Right lobe of liver (tissue), 6 donors: ENCODE measurements at regions not wholly inside any gene's neighbourhood (a gene's known extent, or its start where the extent isn't known, plus 50 kb on each side); places are given as distances from the start of the nearest gene placed in this dataset.
A peak's percentile ranks its signal among the peaks of the same experiment; 100 is the strongest.

Experiments
- ATAC-seq, 4 donors: fragments of 200-7000 bp; cut with Tn5 transposase; one replicate each; pipeline ENCODE4 v1.9.1; 2020; ENCODE audit warnings: mild to moderate bottlenecking in 4 of 4, moderate library complexity in 4 of 4
- DNase-seq, 3 donors: peaks; one replicate each; pipeline ENCODE4 v3.0.0-alpha.2; 2020
- H3K27ac ChIP-seq, 3 donors: fragments of 200-600 bp; one replicate each; pipeline ENCODE4 v1.8.0; 2022
- H3K27me3 ChIP-seq, 2 donors: fragments of 200-600 bp; one replicate each; pipeline ENCODE4 v1.8.0; 2022
- H3K36me3 ChIP-seq, 4 donors: fragments of 200-600 bp; sonication (generic) in 1 of 4; one replicate each; pipeline versions ENCODE4 v1.5.1 to v1.8.0; 2017 to 2022; ENCODE audit warnings: control low read depth in 1 of 4
- H3K4me1 ChIP-seq, 4 donors: fragments of 200-600 bp; sonication (generic) in 1 of 4; one replicate each; pipeline versions ENCODE4 v1.5.1 to v1.8.0; 2017 to 2022; ENCODE audit warnings: control low read depth in 1 of 4
- H3K4me3 ChIP-seq, 3 donors: fragments of 200-600 bp; one replicate each; pipeline ENCODE4 v1.8.0; 2022
- H3K9me3 ChIP-seq, 4 donors: fragments of 200-600 bp; sonication (generic) in 1 of 4; one replicate each; pipeline versions ENCODE4 v1.5.1 to v1.8.0; 2017 to 2022; ENCODE audit warnings: control low read depth in 1 of 4
- CTCF ChIP-seq, 4 donors: fragments of 200-600 bp in 3 of 4; fragments of 450-650 bp in 1 of 4; IDR thresholded peaks; one replicate each; pipeline versions ENCODE4 v1.5.1 to v1.8.0; 2016 to 2022; ENCODE audit warnings: antibody characterized with exemption in 4 of 4, mild to moderate bottlenecking in 2 of 4
- POLR2A ChIP-seq: fragments of 450-650 bp; IDR thresholded peaks from one replicate; pipeline ENCODE4 v1.6.1; 2017; ENCODE audit warnings: antibody characterized with exemption, mild to moderate bottlenecking
- WGBS: methylation state at CpG from one replicate; pipeline ENCODE4 v1.1.6; 2018; ENCODE audit warnings: low coverage, low lambda C conversion rate; ENCODE audit not compliant: insufficient coverage; ENCODE audit errors: missing lambda C conversion rate; 5-methylcytosine and 5-hydroxymethylcytosine counted together
- intact Hi-C, 2 donors: fragments of 100-400 bp; cut with DNase I; formaldehyde crosslinking; loops; one replicate each; pipeline versions ENCODE4 v1.11.2 to v1.14.1; 2022
- donor health status: DM: no; HTN: yes; CAD: no.
- donor health status: DM: no; HTN: no; CAD: no.
- donor health status: DM: no; HTN: no; CAD: no.
- donor health status: DM: no; HTN: yes; CAD: no.
- donor health status: DM: no; HTN: yes; CAD: no.

GRCh38 chr5:68830377-68830898 lies 263.4 kb upstream of the SLC30A5 start:
- no peak overlapping the region for H3K27ac ChIP-seq
- no peak overlapping the region for H3K4me3 ChIP-seq
- H3K9me3 ChIP-seq: no peaks in the 10 kb centered on the region
- no peaks in the 10 kb centered on the region for H3K36me3 ChIP-seq
- DNase-seq (no peak), ATAC-seq (peak; percentile 68 to 80 (median 74))
- TF ChIP-seq CTCF (IDR thresholded peaks at IDR 0.05) (no peak), POLR2A (no peak)
- WGBS: 44% methylated on average over 3 of the region's 3 CpGs
- no peaks in the 10 kb centered on the region for H3K27me3 ChIP-seq
- H3K4me1 ChIP-seq: peaks cover 0 to 6% (median 0%) of the 10 kb centered on the region in 4 donors
- intact Hi-C loops: no loop called here

- intact Hi-C loops: no loop called here
- H3K27me3 ChIP-seq: no peaks in the 10 kb centered on the region
- no peak overlapping the region for H3K4me3 ChIP-seq
- DNase-seq (no peak), ATAC-seq (no peak)
- H3K9me3 ChIP-seq: no peaks in the 10 kb centered on the region
- H3K4me1 ChIP-seq: peaks cover 0 to 6% (median 0%) of the 10 kb centered on the region in 4 donors
- no peak overlapping the region for H3K27ac ChIP-seq
- no peak for TF ChIP-seq CTCF (IDR thresholded peaks at IDR 0.05)
- H3K36me3 ChIP-seq: no peaks in the 10 kb centered on the region
- WGBS: 63% methylated on average over 1 of the region's 4 CpGs
These were observed 259.3 kb upstream of the SLC30A5 start for GRCh38 chr5:68834491-68834981.

- DNase-seq (no peak), ATAC-seq (no peak)
- Histone ChIP-seq H3K27me3 (no peaks in the 10 kb centered on the region), H3K4me1 (no peaks in the 10 kb centered on the region), H3K9me3 (no peaks in the 10 kb centered on the region), H3K27ac (no peak overlapping the region), H3K4me3 (no peak overlapping the region), H3K36me3 (no peaks in the 10 kb centered on the region)
- no peak for TF ChIP-seq POLR2A
- TF ChIP-seq CTCF (IDR thresholded peaks at IDR 0.05): no peak
- no CpG with 5 or more reads among the region's 3 CpGs for WGBS
- intact Hi-C loops: no loop called here
These were observed 255.6 kb upstream of the SLC30A5 start for GRCh38 chr5:68838157-68838718.

- DNase-seq (no peak), ATAC-seq (no peak)
- intact Hi-C loops: no loop called here
- H3K27me3 ChIP-seq: no peaks in the 10 kb centered on the region
- H3K9me3 ChIP-seq: no peaks in the 10 kb centered on the region
- no peaks in the 10 kb centered on the region for H3K36me3 ChIP-seq
- 73% methylated on average over 4 of the region's 5 CpGs for WGBS
- no peak overlapping the region for H3K4me3 ChIP-seq
- H3K27ac ChIP-seq: no peak overlapping the region
- TF ChIP-seq CTCF (IDR thresholded peaks at IDR 0.05) (no peak), POLR2A (no peak)
- H3K4me1 ChIP-seq: no peaks in the 10 kb centered on the region
These were observed 254.7 kb upstream of the SLC30A5 start for GRCh38 chr5:68839019-68839552.
